Transverse colon (tissue), 4 donors: ENCODE measurements at regions not wholly inside any gene's neighbourhood (a gene's known extent, or its start where the extent isn't known, plus 50 kb on each side); places are given as distances from the start of the nearest gene placed in this dataset.

Experiments
- DNase-seq: peaks from one replicate; pipeline ENCODE4 v3.0.0-alpha.2; 2019
- H3K27ac ChIP-seq, 4 donors: fragments of 200-600 bp; sonication (generic); 2 replicates each; pipeline ENCODE4 v1.5.1; 2016 to 2018; ENCODE audit warnings: inconsistent platforms in 4 of 4
- H3K27me3 ChIP-seq: fragments of 200-600 bp; sonication (generic); 2 replicates; pipeline ENCODE4 v1.5.1; 2017; ENCODE audit warnings: inconsistent platforms
- H3K36me3 ChIP-seq, 4 donors: fragments of 200-600 bp; sonication (generic); 2 replicates each; pipeline ENCODE4 v1.5.1; 2017 to 2019; ENCODE audit warnings: inconsistent platforms in 4 of 4
- H3K4me1 ChIP-seq, 4 donors: fragments of 200-600 bp; sonication (generic); 2 replicates each; pipeline ENCODE4 v1.5.1; 2017 to 2020; ENCODE audit warnings: inconsistent platforms in 4 of 4
- H3K4me3 ChIP-seq, 4 donors: fragments of 200-600 bp; sonication (generic); 1 replicate in 1 of 4; 2 replicates in 3 of 4; pipeline versions ENCODE4 v1.5.1 to v1.6.1; 2017 to 2019; ENCODE audit warnings: inconsistent platforms in 4 of 4
- H3K9me3 ChIP-seq, 2 donors: fragments of 200-600 bp; sonication (generic); 2 replicates each; pipeline ENCODE4 v1.5.1; 2017 to 2019; ENCODE audit warnings: inconsistent platforms in 2 of 2
- EP300 ChIP-seq: sonication (generic); formaldehyde crosslinking; IDR thresholded peaks from one replicate; pipeline ENCODE4 v1.6.1; 2017; ENCODE audit warnings: antibody characterized with exemption, low read depth
- POLR2A ChIP-seq: fragments of 450-650 bp; IDR thresholded peaks from one replicate; pipeline ENCODE4 v1.6.1; 2016; ENCODE audit warnings: antibody characterized with exemption, mild to moderate bottlenecking, moderate library complexity
- POLR2AphosphoS5 ChIP-seq, 3 donors: sonication (generic); formaldehyde crosslinking; IDR thresholded peaks; one replicate each; pipeline ENCODE4 v1.6.1; 2016; ENCODE audit warnings: antibody characterized with exemption in 3 of 3
- WGBS, 2 donors: methylation state at CpG; one replicate each; pipeline ENCODE4 v1.1.5; 2018; ENCODE audit warnings: low coverage in 1 of 2; 5-methylcytosine and 5-hydroxymethylcytosine counted together
- in situ Hi-C, 4 donors: fragments of 200-750 bp; cut with MboI; loops; one replicate each; pipeline versions ENCODE4 v1.15.0 to v1.15.1; 2017; ENCODE audit warnings: low sequenced_read_pairs in 3 of 4, low pct_ligation_motif_present in 1 of 4, low pct_unique_long_range_greater_than_20kb in 1 of 4
- intact Hi-C: fragments of 100-400 bp; cut with DNase I; formaldehyde crosslinking; loops from one replicate; pipeline ENCODE4 v1.15.1; 2023; ENCODE audit warnings: low total_unique reads
- TF ChIP-seq, protein P1 (sequence below), 5 experiments: fragments of 200-600 bp in 3 of 5; fragments of 450-650 bp in 2 of 5; sonication (generic) in 3 of 5; IDR thresholded peaks; 1 replicate in 2 of 5; 2 replicates in 3 of 5; pipeline ENCODE4 v1.5.1; 2016 to 2017; ENCODE audit warnings: antibody characterized with exemption in 5 of 5, inconsistent platforms in 3 of 5, mild to moderate bottlenecking in 2 of 5, moderate library complexity in 1 of 5

DNA sequence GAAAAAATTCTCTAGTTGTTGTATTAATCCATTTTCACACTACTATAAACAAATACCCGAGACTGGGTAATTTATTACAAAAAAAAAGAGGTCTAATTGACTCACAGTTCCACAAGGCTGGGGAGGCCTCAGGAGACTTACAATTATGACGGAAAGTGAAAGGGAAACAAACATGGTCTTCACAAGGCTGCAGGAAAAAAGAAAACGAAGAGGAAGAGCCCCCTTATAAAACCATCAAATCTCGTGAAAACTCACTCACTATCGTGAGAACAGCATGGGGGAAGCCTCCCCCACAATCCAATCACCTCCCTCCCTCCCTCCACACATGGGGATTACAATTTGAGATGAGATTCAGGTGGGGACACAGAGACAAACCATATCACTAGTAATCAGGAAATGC is 61.7 kb upstream of the SPTBN1 start:
- 40 to 54% methylated on average over 5 of the region's 5 CpGs for WGBS, 2 donors

DNA sequence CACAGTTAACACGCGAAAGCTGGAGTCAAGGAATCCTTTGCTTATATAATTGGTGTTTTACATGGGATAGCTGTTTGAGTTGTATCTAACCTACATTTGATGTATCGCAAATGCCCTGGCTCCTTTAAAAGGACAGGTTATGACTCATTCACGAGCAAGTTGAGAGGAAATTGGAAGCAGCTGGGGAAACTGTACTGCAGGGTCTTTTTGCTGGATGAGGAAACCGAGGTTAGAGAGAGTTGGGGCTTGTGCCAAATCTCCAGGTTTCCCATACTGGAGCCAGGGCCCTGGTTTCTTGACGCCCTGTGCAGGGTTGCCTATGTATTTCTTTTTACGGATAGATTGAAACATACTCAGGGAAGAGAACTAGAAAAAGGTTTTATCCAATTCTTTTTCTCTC is 60.0 kb upstream of the SPTBN1 start:
- H3K27me3 ChIP-seq, result no peaks in the 10 kb centered on the region
- intact Hi-C loops (no loop called here), in situ Hi-C loops (no loop called here)
- no peak overlapping the region for H3K4me3 ChIP-seq
- 83 to 86% methylated on average over 6 to 7 of the region's 7 CpGs for WGBS, 2 donors
- no peak for DNase-seq
- H3K9me3 ChIP-seq, result no peaks in the 10 kb centered on the region
- H3K27ac ChIP-seq, result no peak overlapping the region
- no peaks in the 10 kb centered on the region for H3K4me1 ChIP-seq
- H3K36me3 ChIP-seq, result no peaks in the 10 kb centered on the region
- TF ChIP-seq POLR2AphosphoS5 (IDR thresholded peaks at IDR 0.05) (no peak), POLR2A (no peak), EP300 (no peak)
- TF ChIP-seq, protein P1, sequence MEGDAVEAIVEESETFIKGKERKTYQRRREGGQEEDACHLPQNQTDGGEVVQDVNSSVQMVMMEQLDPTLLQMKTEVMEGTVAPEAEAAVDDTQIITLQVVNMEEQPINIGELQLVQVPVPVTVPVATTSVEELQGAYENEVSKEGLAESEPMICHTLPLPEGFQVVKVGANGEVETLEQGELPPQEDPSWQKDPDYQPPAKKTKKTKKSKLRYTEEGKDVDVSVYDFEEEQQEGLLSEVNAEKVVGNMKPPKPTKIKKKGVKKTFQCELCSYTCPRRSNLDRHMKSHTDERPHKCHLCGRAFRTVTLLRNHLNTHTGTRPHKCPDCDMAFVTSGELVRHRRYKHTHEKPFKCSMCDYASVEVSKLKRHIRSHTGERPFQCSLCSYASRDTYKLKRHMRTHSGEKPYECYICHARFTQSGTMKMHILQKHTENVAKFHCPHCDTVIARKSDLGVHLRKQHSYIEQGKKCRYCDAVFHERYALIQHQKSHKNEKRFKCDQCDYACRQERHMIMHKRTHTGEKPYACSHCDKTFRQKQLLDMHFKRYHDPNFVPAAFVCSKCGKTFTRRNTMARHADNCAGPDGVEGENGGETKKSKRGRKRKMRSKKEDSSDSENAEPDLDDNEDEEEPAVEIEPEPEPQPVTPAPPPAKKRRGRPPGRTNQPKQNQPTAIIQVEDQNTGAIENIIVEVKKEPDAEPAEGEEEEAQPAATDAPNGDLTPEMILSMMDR (IDR thresholded peaks at IDR 0.05), result no peak

More for the DNA sequence above, 61.7 kb upstream of the SPTBN1 start:
- Histone ChIP-seq H3K4me1 (no peaks in the 10 kb centered on the region), H3K27ac (peak overlapping the region in 1 of 4 donors; percentile 12), H3K36me3 (no peaks in the 10 kb centered on the region), H3K9me3 (no peaks in the 10 kb centered on the region), H3K4me3 (no peak overlapping the region), H3K27me3 (no peaks in the 10 kb centered on the region)
- DNase-seq, result no peak
- intact Hi-C loops, result no loop called here
- in situ Hi-C loops, result no loop called here
- TF ChIP-seq EP300 (no peak), POLR2AphosphoS5 (IDR thresholded peaks at IDR 0.05) (no peak), POLR2A (no peak)
- TF ChIP-seq, protein P1 (IDR thresholded peaks at IDR 0.05), result no peak

DNA sequence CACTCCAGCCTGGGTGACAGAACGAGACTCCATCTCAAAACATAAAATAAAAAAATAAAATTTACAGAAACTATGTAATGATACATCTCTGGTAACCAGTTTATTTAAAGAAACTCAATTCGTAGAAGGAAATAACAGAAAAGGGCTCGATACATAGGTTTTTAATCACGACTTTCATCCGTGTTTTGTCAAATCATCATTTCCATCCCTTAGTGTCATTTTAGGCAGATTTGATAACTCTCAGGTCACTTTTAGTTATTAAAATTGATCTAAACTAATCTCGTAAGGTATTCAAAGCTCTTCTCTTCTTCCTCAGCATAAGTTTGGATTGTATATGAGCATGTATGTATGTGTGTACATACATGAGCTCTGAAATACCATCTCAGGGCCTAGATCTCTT is 59.3 kb upstream of the SPTBN1 start:
- no peak for DNase-seq
- 93 to 96% methylated on average over 6 of the region's 6 CpGs for WGBS, 2 donors
- TF ChIP-seq POLR2AphosphoS5 (IDR thresholded peaks at IDR 0.05), result no peak
- no peak for TF ChIP-seq POLR2A
- TF ChIP-seq, protein P1 (IDR thresholded peaks at IDR 0.05), result no peak
- no peak for TF ChIP-seq EP300
- Histone ChIP-seq H3K4me3 (no peak overlapping the region), H3K36me3 (no peaks in the 10 kb centered on the region), H3K27me3 (no peaks in the 10 kb centered on the region), H3K27ac (no peak overlapping the region), H3K4me1 (no peaks in the 10 kb centered on the region), H3K9me3 (no peaks in the 10 kb centered on the region)
- intact Hi-C loops (no loop called here), in situ Hi-C loops (no loop called here)

DNA sequence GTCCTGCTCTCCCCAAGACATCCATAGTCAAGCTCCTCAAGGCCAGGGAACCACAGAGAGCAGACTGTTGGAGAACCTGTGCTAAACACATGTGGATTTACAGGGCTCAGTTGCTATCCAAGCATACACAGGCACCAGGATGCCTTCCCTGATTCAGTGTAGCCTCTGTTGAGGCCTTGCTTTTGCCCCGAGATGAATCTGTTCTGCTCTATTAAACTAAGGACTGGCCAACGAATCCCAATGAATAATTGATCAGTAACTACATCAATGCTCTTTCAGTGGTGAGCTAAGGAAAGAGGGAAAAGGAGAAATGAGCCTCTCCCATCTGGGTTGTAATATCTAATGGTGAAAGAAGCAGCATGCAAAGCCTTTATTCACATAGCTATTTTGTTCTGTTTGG is 58.7 kb upstream of the SPTBN1 start:
- Histone ChIP-seq H3K27me3 (no peaks in the 10 kb centered on the region), H3K4me3 (no peak overlapping the region), H3K4me1 (no peaks in the 10 kb centered on the region), H3K9me3 (no peaks in the 10 kb centered on the region), H3K36me3 (no peaks in the 10 kb centered on the region), H3K27ac (no peak overlapping the region)
- DNase-seq, result no peak
- WGBS, 2 donors, result 49 to 69% methylated on average over 2 of the region's 2 CpGs
- in situ Hi-C loops, result no loop called here
- intact Hi-C loops, result no loop called here
- TF ChIP-seq, protein P1 (IDR thresholded peaks at IDR 0.05), result no peak
- TF ChIP-seq EP300 (no peak), POLR2A (no peak), POLR2AphosphoS5 (IDR thresholded peaks at IDR 0.05) (no peak)
